RWPE1 (cell line): ENCODE measurements at regions not wholly inside any gene's neighbourhood (a gene's known extent, or its start where the extent isn't known, plus 50 kb on each side); places are given as distances from the start of the nearest gene placed in this dataset.

Experiments
- CTCF ChIA-PET: fragments of 350-600 bp; sonication (Branson Sonifier 250); formaldehyde crosslinking; extraction: SDS; loops from one replicate; lab custom pipeline; 2021; lab: Yijun Ruan, JAX
- POLR2A ChIA-PET: fragments of 400-600 bp; formaldehyde crosslinking; extraction: SDS; loops from one replicate; lab custom pipeline; 2020; ENCODE audit warnings: antibody characterized with exemption; ENCODE audit not compliant: low non-redundant PET; lab: Yijun Ruan, JAX
- DNase-seq: peaks from one replicate; pipeline ENCODE4 v3.0.0; 2012; ENCODE audit warnings: low spot score
- H3K27ac ChIP-seq: fragments of 450-650 bp; 2 replicates; pipeline ENCODE4 v1.5.1; 2017
- TF ChIP-seq, protein P1 (sequence below): fragments of 450-650 bp; conservative IDR thresholded peaks from 2 replicates; pipeline ENCODE4 v1.5.1; 2017; ENCODE audit warnings: low read depth, mild to moderate bottlenecking

DNA sequence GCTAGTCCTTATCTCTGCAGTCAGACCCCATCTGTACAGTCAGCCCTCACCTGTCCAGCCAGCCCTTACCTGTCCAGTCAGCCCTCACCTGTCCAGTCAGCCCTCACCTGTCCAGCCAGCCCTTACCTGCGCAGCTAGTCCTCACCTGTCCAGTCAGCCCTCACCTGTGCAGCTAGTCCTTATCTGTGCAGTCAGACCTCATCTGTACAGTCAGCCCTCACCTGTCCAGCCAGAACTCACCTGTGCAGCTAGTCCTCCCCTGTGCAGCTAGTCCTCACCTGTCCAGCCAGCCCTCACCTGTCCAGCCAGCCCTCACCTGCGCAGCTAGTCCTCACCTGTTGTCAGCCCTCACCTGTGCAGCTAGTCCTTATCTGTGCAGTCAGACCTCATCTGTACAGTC is 506.8 kb downstream of the NPHP4 start:
- CTCF ChIA-PET, result no interaction called here
- H3K27ac ChIP-seq, result no peak overlapping the region
- POLR2A ChIA-PET, result no interaction called here
- TF ChIP-seq, protein P1, sequence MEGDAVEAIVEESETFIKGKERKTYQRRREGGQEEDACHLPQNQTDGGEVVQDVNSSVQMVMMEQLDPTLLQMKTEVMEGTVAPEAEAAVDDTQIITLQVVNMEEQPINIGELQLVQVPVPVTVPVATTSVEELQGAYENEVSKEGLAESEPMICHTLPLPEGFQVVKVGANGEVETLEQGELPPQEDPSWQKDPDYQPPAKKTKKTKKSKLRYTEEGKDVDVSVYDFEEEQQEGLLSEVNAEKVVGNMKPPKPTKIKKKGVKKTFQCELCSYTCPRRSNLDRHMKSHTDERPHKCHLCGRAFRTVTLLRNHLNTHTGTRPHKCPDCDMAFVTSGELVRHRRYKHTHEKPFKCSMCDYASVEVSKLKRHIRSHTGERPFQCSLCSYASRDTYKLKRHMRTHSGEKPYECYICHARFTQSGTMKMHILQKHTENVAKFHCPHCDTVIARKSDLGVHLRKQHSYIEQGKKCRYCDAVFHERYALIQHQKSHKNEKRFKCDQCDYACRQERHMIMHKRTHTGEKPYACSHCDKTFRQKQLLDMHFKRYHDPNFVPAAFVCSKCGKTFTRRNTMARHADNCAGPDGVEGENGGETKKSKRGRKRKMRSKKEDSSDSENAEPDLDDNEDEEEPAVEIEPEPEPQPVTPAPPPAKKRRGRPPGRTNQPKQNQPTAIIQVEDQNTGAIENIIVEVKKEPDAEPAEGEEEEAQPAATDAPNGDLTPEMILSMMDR, result no peak
- no peak for DNase-seq

DNA sequence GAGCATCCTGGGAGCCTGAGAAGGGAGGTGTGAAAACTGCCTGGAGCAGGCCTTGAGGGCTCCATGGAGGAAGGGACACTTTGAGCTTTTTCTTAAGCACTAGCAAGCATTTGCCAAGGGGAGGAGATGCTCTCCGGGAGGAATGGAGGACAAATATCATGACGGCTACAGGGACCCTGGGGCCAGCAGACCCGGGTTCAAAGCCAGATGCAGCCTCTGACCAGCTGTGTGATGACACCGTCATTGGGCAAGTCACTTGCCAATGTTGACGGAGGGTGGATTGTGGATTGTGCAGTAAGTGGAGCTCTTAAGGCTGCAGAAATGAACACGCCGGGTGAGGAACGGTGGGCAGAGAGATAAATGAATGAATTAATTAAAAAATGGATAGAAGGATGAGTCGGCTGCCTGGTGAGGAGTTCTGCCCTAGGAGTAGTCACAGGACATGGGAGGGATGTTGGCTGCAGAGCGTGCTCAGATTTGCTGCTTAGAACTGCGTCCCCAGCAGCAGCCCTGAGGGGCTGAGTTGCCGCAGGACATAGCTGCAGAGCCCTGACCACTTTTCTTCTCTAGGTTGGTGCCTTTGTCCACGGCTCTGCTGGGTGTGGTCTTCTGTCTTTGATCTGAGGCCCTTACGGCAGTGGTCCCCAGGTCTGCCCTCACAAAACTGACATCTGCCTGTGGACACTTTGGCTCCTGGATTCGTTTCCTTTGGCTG is 507.6 kb downstream of the NPHP4 start:
- TF ChIP-seq, protein P1, result no peak
- no peak overlapping the region for H3K27ac ChIP-seq
- no peak for DNase-seq
- POLR2A ChIA-PET, result no interaction called here
- CTCF ChIA-PET, result no interaction called here

DNA sequence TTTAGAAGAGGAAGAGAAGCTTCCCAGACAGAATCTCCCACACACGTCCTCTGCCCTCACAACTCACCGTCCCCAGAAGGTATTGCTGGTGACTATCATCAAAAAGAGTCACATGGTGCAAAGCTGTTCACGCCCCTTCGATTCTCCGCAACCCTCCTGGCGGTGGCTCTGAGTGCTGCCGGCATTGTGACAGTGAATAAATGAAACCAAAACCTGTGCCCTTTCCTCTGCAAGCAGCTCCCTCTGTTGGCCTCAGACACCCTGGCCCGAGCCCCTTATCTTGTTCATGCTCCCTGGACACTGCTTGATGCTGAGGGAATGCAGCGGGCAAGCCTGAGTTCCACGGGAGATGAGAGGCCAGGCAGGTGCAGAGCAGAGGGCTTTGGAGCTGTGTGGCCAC is 510.3 kb downstream of the NPHP4 start:
- no peak for DNase-seq
- POLR2A ChIA-PET, result no interaction called here
- CTCF ChIA-PET, result interaction anchor here (0.7 kb wide), 1 partner anchor 701 kb away, joined by 3 read pairs; no protein-coding TSS in a partner anchor
- H3K27ac ChIP-seq, result no peak overlapping the region
- TF ChIP-seq, protein P1, result no peak

DNA sequence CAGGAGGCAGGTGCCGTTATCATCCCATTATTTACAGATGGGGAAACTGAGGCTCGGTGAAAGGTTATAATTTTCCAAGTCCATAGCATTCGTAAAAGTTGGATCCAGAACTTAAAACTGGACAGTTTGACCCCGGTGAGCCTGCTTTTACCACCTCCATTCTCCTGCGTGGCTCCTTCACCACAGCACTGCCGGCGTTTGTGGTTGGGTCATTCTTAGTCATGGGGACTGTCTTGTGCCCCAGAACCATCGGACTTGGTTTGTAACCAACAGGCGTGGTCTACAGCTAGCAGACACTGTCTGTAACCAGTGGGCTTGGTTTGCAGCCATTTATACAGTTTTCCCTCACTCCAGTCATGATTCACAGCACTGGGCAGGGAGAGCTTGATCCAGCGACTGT is 511.3 kb downstream of the NPHP4 start:
- no peak for DNase-seq
- H3K27ac ChIP-seq, result no peak overlapping the region
- TF ChIP-seq, protein P1, result no peak
- ChIA-PET POLR2A (no interaction called here), CTCF (interaction anchor here (0.6 to 0.8 kb wide), 2 partner anchors 34 to 170 kb away, joined by 3 read pairs; no protein-coding TSS in a partner anchor)

DNA sequence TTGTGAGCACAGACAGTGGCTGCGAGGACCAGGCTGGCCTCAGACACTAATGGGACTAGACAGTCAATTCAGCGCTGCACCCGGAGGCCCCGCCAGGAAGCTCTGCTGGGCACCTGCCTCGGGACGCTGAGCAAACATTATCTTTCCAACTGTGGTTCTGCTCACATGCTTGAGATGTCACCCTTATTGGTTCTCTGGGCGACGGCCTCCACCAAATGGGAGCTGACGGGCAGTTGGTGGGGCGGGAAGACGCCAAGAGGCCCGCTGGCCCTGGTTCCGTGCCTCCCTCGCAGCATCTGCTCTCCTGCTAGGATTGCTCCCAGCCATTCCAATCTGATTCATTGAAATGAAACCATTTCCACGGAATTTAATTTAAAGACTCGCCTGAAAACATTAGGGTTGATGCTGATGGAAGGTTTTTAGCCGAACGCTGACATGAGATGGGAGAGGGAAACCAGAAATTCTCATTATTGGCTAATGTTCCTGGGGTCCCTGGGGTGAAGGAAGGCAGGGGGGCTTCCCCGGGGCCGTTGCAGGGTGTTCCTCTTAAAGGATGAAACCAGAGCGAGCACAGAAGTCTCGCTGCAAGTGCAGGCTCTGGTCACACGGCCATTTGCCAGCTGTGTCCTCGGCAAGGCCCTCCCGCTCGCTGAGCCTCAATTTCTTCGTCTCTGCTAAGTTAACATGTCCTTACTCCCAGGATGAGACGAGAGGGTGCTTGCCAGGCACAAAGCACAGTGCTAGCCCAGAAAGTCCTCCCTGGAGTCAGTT is 512.2 kb downstream of the NPHP4 start:
- no peak for DNase-seq
- TF ChIP-seq, protein P1, result no peak
- CTCF ChIA-PET, result interaction anchor here (0.8 kb wide), 1 partner anchor 34 kb away, joined by 3 read pairs; no protein-coding TSS in a partner anchor
- POLR2A ChIA-PET, result no interaction called here
- no peak overlapping the region for H3K27ac ChIP-seq

DNA sequence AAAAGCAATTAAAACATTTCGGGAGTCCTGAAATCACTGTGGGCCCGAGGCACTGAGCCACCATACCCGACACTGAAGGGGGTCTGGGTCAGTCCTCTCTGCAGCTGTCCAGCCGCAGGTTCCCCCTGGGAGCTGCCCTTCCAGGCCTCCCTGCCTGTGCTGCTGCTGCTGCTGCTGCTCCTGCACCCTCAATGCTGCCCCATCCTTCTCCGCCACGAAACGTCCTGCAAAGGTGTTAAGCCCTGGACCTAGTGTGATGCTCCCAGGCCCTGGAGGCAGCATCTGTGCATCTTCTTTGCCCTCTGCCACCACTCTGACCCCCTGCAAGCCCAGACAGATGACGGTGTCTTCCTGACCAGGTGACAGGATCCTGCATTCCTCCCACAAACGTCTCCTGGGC is 513.3 kb downstream of the NPHP4 start:
- ChIA-PET CTCF (interaction anchor here (0.6 kb wide), 1 partner anchor 36 kb away, joined by 3 read pairs; no protein-coding TSS in a partner anchor), POLR2A (no interaction called here)
- no peak overlapping the region for H3K27ac ChIP-seq
- TF ChIP-seq, protein P1, result no peak
- no peak for DNase-seq
